ENCODE measurements at regions not wholly inside any gene's neighbourhood (a gene's known extent, or its start where the extent isn't known, plus 50 kb on each side); places are given as distances from the start of the nearest gene placed in this dataset.

DNA sequence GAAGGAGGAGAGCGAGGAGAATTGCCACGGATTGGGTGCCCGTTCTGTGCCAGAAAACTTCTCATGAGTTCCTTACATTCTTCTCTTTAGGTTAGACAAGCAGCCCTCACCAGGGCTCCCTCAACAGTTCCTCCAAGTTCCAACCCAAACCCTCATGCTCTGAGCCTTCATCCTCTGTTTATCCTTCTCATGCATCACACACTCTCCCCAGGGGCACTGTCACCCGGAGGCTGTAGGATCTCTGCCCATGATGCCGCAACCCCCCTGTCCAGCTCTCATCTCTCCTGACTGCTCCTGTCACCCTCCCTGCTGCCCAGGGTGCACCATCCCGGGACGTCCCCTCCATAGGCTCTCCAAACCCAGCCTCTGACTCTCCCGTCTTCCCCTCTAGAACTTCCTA, 99.4 kb upstream of the MYCN start:
- Histone ChIP-seq H3K4me2 (no peak overlapping the region), H2AFZ (ENCODE audit: low read depth) (no peak overlapping the region), H3K27ac (no peak overlapping the region), H3K4me1 (ENCODE audit: low read depth, poor library complexity, severe bottlenecking) (no peaks in the 10 kb centered on the region), H3K4me3 (IDR thresholded peaks at IDR 0.05; ENCODE audit: insufficient read depth, low read depth, low read length) (no peak overlapping the region), H4K20me1 (ENCODE audit: insufficient read depth) (no peaks in the 10 kb centered on the region), H3K36me3 (ENCODE audit: insufficient read depth) (no peaks in the 10 kb centered on the region), H3K9ac (no peak overlapping the region), H3K79me2 (ENCODE audit: insufficient read depth, low read depth) (no peaks in the 10 kb centered on the region), H3K27me3 (ENCODE audit: insufficient read depth, low read depth) (no peaks in the 10 kb centered on the region)
- TF ChIP-seq, protein P1, sequence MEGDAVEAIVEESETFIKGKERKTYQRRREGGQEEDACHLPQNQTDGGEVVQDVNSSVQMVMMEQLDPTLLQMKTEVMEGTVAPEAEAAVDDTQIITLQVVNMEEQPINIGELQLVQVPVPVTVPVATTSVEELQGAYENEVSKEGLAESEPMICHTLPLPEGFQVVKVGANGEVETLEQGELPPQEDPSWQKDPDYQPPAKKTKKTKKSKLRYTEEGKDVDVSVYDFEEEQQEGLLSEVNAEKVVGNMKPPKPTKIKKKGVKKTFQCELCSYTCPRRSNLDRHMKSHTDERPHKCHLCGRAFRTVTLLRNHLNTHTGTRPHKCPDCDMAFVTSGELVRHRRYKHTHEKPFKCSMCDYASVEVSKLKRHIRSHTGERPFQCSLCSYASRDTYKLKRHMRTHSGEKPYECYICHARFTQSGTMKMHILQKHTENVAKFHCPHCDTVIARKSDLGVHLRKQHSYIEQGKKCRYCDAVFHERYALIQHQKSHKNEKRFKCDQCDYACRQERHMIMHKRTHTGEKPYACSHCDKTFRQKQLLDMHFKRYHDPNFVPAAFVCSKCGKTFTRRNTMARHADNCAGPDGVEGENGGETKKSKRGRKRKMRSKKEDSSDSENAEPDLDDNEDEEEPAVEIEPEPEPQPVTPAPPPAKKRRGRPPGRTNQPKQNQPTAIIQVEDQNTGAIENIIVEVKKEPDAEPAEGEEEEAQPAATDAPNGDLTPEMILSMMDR (conservative IDR thresholded peaks at IDR 0.05; ENCODE audit: low read depth, low read length): no peak

DNA sequence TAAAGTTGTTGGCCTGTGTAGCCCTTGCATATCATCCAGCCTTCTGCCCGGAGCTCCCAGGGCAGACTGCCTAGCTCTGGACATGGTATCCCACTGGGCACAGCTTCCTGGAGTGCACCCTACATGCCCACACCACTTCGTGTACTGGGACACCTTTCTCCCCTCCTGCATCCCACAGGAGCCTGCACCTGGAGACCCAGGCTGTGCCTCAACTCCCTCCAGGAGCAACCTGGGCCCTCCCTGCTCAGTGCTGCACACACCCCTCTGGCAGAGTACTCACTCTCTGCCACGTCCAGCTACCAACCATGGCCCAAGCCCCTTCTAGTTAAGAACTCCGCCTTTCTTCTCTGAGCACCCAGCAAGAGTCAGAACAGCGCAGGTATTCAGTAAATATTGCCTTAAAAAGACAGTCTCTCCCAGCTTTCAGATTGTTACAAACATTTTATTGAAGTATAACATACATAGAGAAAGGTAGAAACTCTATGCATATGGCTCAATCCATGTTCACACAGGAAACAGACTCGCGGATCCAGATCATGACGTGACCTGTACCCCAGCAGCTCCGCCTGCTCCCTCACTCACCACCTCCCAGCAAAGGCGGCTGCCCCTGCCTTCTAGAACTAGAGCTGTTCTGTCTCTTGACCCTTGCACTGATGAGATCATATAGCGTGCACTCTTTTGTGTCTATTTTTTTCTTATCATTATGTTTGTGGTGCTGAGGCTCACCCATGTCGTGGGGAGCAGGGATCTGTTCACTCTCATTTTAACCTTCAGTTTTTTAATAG, 98.4 kb upstream of the MYCN start:
- H3K9ac ChIP-seq: no peak overlapping the region
- H3K79me2 ChIP-seq (ENCODE audit: insufficient read depth, low read depth): no peaks in the 10 kb centered on the region
- no peak overlapping the region for H3K4me3 ChIP-seq (IDR thresholded peaks at IDR 0.05; ENCODE audit: insufficient read depth, low read depth, low read length)
- H3K27me3 ChIP-seq (ENCODE audit: insufficient read depth, low read depth): no peaks in the 10 kb centered on the region
- H3K4me1 ChIP-seq (ENCODE audit: low read depth, poor library complexity, severe bottlenecking): no peaks in the 10 kb centered on the region
- no peak overlapping the region for H3K4me2 ChIP-seq
- H2AFZ ChIP-seq (ENCODE audit: low read depth): no peak overlapping the region
- no peaks in the 10 kb centered on the region for H4K20me1 ChIP-seq (ENCODE audit: insufficient read depth)
- TF ChIP-seq, protein P1 (conservative IDR thresholded peaks at IDR 0.05; ENCODE audit: low read depth, low read length): no peak
- no peaks in the 10 kb centered on the region for H3K36me3 ChIP-seq (ENCODE audit: insufficient read depth)
- no peak overlapping the region for H3K27ac ChIP-seq

DNA sequence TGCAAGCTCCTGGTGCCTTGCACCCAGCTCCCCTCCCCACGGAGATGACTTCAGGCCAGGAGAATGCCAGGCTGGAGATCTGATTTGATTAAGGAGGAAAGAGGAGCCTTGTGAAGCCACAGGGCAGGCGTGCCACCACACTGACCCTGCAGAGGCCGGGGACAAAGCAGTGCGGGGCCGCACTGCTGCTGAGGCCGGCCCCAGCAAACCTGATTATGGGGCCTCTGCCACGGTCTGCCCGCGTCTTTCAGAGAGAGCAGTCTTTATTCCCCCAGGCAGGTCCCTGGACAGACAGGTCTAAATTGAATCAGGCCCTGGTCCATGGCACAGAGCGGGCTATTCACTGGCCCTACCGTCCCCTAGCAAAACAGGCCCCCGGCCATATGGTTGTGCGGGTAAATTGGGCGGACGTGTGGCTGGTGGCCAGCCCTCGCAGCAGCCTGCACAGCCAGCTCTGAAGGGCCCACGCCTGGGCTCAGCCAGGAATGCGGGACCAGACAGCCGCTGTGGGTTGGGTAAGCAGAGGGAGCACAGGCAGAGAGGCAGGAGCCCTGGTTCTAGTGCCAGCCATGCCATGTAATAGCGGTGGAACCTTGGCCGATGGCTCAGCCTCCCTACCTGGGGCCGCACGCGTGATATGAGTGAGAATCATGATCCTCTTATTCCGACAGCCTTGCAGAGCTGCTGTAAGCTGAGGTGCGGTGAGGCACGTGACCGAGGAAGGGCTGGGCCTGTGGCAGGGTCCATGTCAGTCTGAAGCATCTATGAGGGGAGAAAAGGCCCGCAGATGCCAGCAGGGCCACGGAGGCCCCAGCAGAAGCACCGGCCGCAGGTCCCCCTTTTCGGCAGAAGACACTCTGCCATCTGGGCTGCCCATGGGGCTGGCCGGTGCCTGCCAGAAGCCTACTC, 97.3 kb upstream of the MYCN start:
- TF ChIP-seq, protein P1 (conservative IDR thresholded peaks at IDR 0.05; ENCODE audit: low read depth, low read length): no peak
- Histone ChIP-seq H3K27me3 (ENCODE audit: insufficient read depth, low read depth) (no peaks in the 10 kb centered on the region), H4K20me1 (ENCODE audit: insufficient read depth) (no peaks in the 10 kb centered on the region)

DNA sequence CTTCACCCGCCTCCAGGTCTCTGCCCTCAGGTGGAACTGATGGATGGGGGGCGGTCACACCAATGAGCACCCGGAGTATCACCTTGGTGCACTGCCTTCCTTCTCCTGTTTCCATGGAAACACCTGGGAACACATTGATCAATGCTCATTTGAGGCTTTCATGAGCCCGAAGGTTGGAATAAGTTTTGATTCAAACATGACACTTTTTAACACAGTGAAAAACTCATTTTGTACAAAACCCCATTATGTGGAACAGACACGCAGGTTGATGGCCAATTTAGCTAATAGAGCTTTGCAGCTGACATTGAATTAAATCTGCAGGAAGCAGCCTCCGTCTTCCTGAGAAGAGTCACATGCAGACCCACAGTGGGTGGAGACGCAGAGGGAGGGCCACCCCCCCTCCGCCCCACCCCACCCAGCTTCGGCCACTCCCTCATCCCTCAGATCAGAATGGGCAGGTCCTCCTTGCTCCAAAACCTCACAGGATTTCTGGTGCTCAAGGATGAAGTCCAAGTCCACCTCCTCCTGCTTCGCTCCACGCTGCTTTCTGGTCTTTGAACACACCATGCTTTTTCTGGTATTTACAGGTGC, 96.0 kb upstream of the MYCN start:
- no peak overlapping the region for H3K9ac ChIP-seq
- no peak overlapping the region for H3K4me2 ChIP-seq
- H2AFZ ChIP-seq (ENCODE audit: low read depth): no peak overlapping the region
- no peaks in the 10 kb centered on the region for H3K4me1 ChIP-seq (ENCODE audit: low read depth, poor library complexity, severe bottlenecking)
- no peak overlapping the region for H3K4me3 ChIP-seq (IDR thresholded peaks at IDR 0.05; ENCODE audit: insufficient read depth, low read depth, low read length)
- TF ChIP-seq, protein P1 (conservative IDR thresholded peaks at IDR 0.05; ENCODE audit: low read depth, low read length): no peak
- no peak overlapping the region for H3K27ac ChIP-seq
- no peaks in the 10 kb centered on the region for H3K36me3 ChIP-seq (ENCODE audit: insufficient read depth)
- H3K27me3 ChIP-seq (ENCODE audit: insufficient read depth, low read depth): no peaks in the 10 kb centered on the region
- H3K79me2 ChIP-seq (ENCODE audit: insufficient read depth, low read depth): no peaks in the 10 kb centered on the region
- no peaks in the 10 kb centered on the region for H4K20me1 ChIP-seq (ENCODE audit: insufficient read depth)

More for the DNA sequence above, 97.3 kb upstream of the MYCN start:
- Histone ChIP-seq H3K4me1 (ENCODE audit: low read depth, poor library complexity, severe bottlenecking) (no peaks in the 10 kb centered on the region), H3K4me2 (no peak overlapping the region), H3K4me3 (IDR thresholded peaks at IDR 0.05; ENCODE audit: insufficient read depth, low read depth, low read length) (no peak overlapping the region), H3K36me3 (ENCODE audit: insufficient read depth) (no peaks in the 10 kb centered on the region), H3K9ac (no peak overlapping the region), H2AFZ (ENCODE audit: low read depth) (no peak overlapping the region), H3K79me2 (ENCODE audit: insufficient read depth, low read depth) (no peaks in the 10 kb centered on the region), H3K27ac (no peak overlapping the region)

Measured in KMS-11 (cell line).